HG02588 (cell line): ENCODE measurements at regions not wholly inside any gene's neighbourhood (a gene's known extent, or its start where the extent isn't known, plus 50 kb on each side); places are given as distances from the start of the nearest gene placed in this dataset.
"Not testable (repeated sequence)": the region's sequence is repeated elsewhere in the genome, so short reads cannot be mapped to it uniquely, and the experiment has no call there.

Experiments used
- ATAC-seq: cut with Tn5 transposase; IDR thresholded peaks from one replicate; pipeline ENCODE4 v1.9.1; 2021; ENCODE audit warnings: mild to moderate bottlenecking, moderate library complexity; ENCODE audit not compliant: unreplicated experiment

- ATAC-seq = no peak
Measured at GRCh38 chr6:14290041-14290771, 172.6 kb downstream of the CD83 start.

GRCh38 chr6:14290772-14291330, 173.3 kb downstream of the CD83 start:
- ATAC-seq = no peak

GRCh38 chr6:14291331-14291730, 173.8 kb downstream of the CD83 start:
- ATAC-seq = no peak

- ATAC-seq = no peak
Measured at GRCh38 chr6:14292119-14292518, 174.5 kb downstream of the CD83 start.

GRCh38 chr6:14294270-14294951, 176.8 kb downstream of the CD83 start:
- no peak for ATAC-seq

GRCh38 chr6:14296698-14297097, 179.1 kb downstream of the CD83 start:
- not testable (repeated sequence) for ATAC-seq

GRCh38 chr6:14297118-14297517, 179.5 kb downstream of the CD83 start:
- not testable (repeated sequence) for ATAC-seq

- not testable (repeated sequence) for ATAC-seq
Measured at GRCh38 chr6:14300189-14300588, 182.6 kb downstream of the CD83 start.

GRCh38 chr6:14300721-14301120, 183.1 kb downstream of the CD83 start:
- not testable (repeated sequence) for ATAC-seq

GRCh38 chr6:14301477-14301876, 183.9 kb downstream of the CD83 start:
- not testable (repeated sequence) for ATAC-seq

- no peak for ATAC-seq
Measured at GRCh38 chr6:14305131-14305530, 187.6 kb downstream of the CD83 start.

- ATAC-seq = no peak
Measured at GRCh38 chr6:14305624-14306023, 188.1 kb downstream of the CD83 start.

- ATAC-seq = no peak
Measured at GRCh38 chr6:14306151-14306906, 188.8 kb downstream of the CD83 start.

- ATAC-seq = no peak
Measured at GRCh38 chr6:14309516-14309915, 191.9 kb downstream of the CD83 start.

- no peak for ATAC-seq
Measured at GRCh38 chr6:14309951-14310445, 192.4 kb downstream of the CD83 start.

GRCh38 chr6:14310960-14311359, 193.4 kb downstream of the CD83 start:
- no peak for ATAC-seq

- ATAC-seq = no peak
Measured at GRCh38 chr6:14312587-14312986, 195.0 kb downstream of the CD83 start.

GRCh38 chr6:14313248-14313647, 195.7 kb downstream of the CD83 start:
- ATAC-seq = no peak

GRCh38 chr6:14315353-14315752, 197.8 kb downstream of the CD83 start:
- ATAC-seq = no peak

- no peak for ATAC-seq
Measured at GRCh38 chr6:14316651-14317386, 199.2 kb downstream of the CD83 start.
